ENCODE measurements at regions not wholly inside any gene's neighbourhood (a gene's known extent, or its start where the extent isn't known, plus 50 kb on each side); places are given as distances from the start of the nearest gene placed in this dataset.

DNA sequence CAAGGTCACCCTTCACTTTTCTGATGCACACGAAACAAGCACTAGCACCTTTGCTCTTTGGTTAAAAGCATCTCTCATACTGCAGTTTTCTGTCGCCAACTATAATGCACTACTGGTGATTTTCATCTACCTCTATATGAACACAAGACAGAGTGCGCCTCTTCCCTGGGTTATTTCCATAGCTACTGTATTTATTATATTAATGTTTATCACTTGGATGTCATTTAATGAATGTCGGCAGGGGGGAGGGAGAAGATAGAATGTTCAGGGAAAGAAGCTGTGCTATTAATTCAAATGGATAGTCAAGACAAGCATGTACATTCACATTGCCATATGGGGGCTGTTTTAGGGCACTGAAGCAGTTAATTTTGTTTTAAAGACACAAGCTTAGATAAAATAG, 174.1 kb upstream of the SAMSN1 start:
- H3K4me2 ChIP-seq (ENCODE audit: control insufficient read depth, insufficient read depth), result no peak overlapping the region
- DNase-seq (ENCODE audit: low read depth, low spot score) (no peak), ATAC-seq (no peak), FAIRE-seq (no peak)
- H3K9me3 ChIP-seq (replicated peaks; ENCODE audit: control insufficient read depth, insufficient read depth, low read length), result no peaks in the 10 kb centered on the region
- no peak overlapping the region for H2AFZ ChIP-seq (ENCODE audit: control insufficient read depth, low read depth, low read length)
- RAD21 ChIA-PET (ENCODE audit: unreplicated experiment), result interaction anchor here (2.9 kb wide), 1 partner anchor 16 kb away, joined by 8 read pairs; no protein-coding TSS in a partner anchor
- no peak overlapping the region for H3K27ac ChIP-seq (ENCODE audit: control insufficient read depth, insufficient read depth)
- WGBS (ENCODE audit: insufficient coverage, insufficient replicate concordance, low lambda C conversion rate, missing lambda C conversion rate), result 47% methylated on average over 4 of the region's 4 CpGs
- POLR2A ChIA-PET, result interaction anchor here (1.0 to 1.1 kb wide), 2 partner anchors 33 to 272 kb away, joined by 3 to 6 read pairs; no protein-coding TSS in a partner anchor
- no peaks in the 10 kb centered on the region for H3K79me2 ChIP-seq (ENCODE audit: control insufficient read depth, insufficient read depth, low read length)
- no TSS peak for BruUV-seq (replicated peaks)
- no peaks in the 10 kb centered on the region for H3K36me3 ChIP-seq (ENCODE audit: control insufficient read depth in 2 of 2, insufficient read depth in 2 of 2, low read length in 1 of 2)
- CTCF ChIA-PET, result interaction anchor here (0.7 to 1.5 kb wide), 2 partner anchors 9 to 16 kb away, joined by 3 to 4 read pairs; no protein-coding TSS in a partner anchor
- H3K27me3 ChIP-seq (replicated peaks in 1 of 2; ENCODE audit: control insufficient read depth in 2 of 2, insufficient read depth in 2 of 2, low read length in 1 of 2), result no peaks in the 10 kb centered on the region
- SMC1A ChIA-PET (ENCODE audit: uncharacterized antibody, unreplicated experiment), result interaction anchor here (0.9 kb wide), 1 partner anchor 267 kb away, joined by 3 read pairs; no protein-coding TSS in a partner anchor
- no peak overlapping the region for H3K4me3 ChIP-seq
- TF ChIP-seq NFYA (IDR thresholded peaks at IDR 0.05; ENCODE audit: borderline replicate concordance, low read depth, low read length) (no peak), RAD51 (IDR thresholded peaks at IDR 0.05) (no peak), TBL1XR1 (IDR thresholded peaks at IDR 0.05; ENCODE audit: low read depth, low read length) (no peak), NFIC (IDR thresholded peaks at IDR 0.05; ENCODE audit: low read depth, low read length) (no peak), TCF7 (IDR thresholded peaks at IDR 0.05; ENCODE audit: borderline replicate concordance) (no peak)
- TF ChIP-seq, protein P1, sequence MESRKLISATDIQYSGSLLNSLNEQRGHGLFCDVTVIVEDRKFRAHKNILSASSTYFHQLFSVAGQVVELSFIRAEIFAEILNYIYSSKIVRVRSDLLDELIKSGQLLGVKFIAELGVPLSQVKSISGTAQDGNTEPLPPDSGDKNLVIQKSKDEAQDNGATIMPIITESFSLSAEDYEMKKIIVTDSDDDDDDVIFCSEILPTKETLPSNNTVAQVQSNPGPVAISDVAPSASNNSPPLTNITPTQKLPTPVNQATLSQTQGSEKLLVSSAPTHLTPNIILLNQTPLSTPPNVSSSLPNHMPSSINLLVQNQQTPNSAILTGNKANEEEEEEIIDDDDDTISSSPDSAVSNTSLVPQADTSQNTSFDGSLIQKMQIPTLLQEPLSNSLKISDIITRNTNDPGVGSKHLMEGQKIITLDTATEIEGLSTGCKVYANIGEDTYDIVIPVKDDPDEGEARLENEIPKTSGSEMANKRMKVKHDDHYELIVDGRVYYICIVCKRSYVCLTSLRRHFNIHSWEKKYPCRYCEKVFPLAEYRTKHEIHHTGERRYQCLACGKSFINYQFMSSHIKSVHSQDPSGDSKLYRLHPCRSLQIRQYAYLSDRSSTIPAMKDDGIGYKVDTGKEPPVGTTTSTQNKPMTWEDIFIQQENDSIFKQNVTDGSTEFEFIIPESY (IDR thresholded peaks at IDR 0.05), result no peak
- TF ChIP-seq, protein P2, sequence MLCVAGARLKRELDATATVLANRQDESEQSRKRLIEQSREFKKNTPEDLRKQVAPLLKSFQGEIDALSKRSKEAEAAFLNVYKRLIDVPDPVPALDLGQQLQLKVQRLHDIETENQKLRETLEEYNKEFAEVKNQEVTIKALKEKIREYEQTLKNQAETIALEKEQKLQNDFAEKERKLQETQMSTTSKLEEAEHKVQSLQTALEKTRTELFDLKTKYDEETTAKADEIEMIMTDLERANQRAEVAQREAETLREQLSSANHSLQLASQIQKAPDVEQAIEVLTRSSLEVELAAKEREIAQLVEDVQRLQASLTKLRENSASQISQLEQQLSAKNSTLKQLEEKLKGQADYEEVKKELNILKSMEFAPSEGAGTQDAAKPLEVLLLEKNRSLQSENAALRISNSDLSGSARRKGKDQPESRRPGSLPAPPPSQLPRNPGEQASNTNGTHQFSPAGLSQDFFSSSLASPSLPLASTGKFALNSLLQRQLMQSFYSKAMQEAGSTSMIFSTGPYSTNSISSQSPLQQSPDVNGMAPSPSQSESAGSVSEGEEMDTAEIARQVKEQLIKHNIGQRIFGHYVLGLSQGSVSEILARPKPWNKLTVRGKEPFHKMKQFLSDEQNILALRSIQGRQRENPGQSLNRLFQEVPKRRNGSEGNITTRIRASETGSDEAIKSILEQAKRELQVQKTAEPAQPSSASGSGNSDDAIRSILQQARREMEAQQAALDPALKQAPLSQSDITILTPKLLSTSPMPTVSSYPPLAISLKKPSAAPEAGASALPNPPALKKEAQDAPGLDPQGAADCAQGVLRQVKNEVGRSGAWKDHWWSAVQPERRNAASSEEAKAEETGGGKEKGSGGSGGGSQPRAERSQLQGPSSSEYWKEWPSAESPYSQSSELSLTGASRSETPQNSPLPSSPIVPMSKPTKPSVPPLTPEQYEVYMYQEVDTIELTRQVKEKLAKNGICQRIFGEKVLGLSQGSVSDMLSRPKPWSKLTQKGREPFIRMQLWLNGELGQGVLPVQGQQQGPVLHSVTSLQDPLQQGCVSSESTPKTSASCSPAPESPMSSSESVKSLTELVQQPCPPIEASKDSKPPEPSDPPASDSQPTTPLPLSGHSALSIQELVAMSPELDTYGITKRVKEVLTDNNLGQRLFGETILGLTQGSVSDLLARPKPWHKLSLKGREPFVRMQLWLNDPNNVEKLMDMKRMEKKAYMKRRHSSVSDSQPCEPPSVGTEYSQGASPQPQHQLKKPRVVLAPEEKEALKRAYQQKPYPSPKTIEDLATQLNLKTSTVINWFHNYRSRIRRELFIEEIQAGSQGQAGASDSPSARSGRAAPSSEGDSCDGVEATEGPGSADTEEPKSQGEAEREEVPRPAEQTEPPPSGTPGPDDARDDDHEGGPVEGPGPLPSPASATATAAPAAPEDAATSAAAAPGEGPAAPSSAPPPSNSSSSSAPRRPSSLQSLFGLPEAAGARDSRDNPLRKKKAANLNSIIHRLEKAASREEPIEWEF (IDR thresholded peaks at IDR 0.05; ENCODE audit: insufficient replicate concordance, low read depth, low read length), result no peak
- TF ChIP-seq, protein P3, sequence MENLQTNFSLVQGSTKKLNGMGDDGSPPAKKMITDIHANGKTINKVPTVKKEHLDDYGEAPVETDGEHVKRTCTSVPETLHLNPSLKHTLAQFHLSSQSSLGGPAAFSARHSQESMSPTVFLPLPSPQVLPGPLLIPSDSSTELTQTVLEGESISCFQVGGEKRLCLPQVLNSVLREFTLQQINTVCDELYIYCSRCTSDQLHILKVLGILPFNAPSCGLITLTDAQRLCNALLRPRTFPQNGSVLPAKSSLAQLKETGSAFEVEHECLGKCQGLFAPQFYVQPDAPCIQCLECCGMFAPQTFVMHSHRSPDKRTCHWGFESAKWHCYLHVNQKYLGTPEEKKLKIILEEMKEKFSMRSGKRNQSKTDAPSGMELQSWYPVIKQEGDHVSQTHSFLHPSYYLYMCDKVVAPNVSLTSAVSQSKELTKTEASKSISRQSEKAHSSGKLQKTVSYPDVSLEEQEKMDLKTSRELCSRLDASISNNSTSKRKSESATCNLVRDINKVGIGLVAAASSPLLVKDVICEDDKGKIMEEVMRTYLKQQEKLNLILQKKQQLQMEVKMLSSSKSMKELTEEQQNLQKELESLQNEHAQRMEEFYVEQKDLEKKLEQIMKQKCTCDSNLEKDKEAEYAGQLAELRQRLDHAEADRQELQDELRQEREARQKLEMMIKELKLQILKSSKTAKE (IDR thresholded peaks at IDR 0.05; ENCODE audit: low read depth, poor library complexity, severe bottlenecking), result no peak
- TF ChIP-seq, protein P4, sequence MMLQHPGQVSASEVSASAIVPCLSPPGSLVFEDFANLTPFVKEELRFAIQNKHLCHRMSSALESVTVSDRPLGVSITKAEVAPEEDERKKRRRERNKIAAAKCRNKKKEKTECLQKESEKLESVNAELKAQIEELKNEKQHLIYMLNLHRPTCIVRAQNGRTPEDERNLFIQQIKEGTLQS (IDR thresholded peaks at IDR 0.05; ENCODE audit: borderline replicate concordance, extremely low read depth, low read depth, low read length), result no peak
- in situ Hi-C loops (cut with MboI) (no loop called here), intact Hi-C loops (cut with micrococcal nuclease; ENCODE audit: unreplicated experiment) (no loop called here)
- H3K9ac ChIP-seq (ENCODE audit: control insufficient read depth, insufficient read depth, low read length), result no peak overlapping the region
- H3K4me1 ChIP-seq (ENCODE audit: control insufficient read depth, insufficient read depth, low read length), result peaks cover 9% of the 10 kb centered on the region
- H4K20me1 ChIP-seq (ENCODE audit: control insufficient read depth, insufficient read depth), result no peaks in the 10 kb centered on the region
